ENCODE measurements at regions not wholly inside any gene's neighbourhood (a gene's known extent, or its start where the extent isn't known, plus 50 kb on each side); places are given as distances from the start of the nearest gene placed in this dataset.
"Not testable (repeated sequence)": the region's sequence is repeated elsewhere in the genome, so short reads cannot be mapped to it uniquely, and the experiment has no call there.

DNA sequence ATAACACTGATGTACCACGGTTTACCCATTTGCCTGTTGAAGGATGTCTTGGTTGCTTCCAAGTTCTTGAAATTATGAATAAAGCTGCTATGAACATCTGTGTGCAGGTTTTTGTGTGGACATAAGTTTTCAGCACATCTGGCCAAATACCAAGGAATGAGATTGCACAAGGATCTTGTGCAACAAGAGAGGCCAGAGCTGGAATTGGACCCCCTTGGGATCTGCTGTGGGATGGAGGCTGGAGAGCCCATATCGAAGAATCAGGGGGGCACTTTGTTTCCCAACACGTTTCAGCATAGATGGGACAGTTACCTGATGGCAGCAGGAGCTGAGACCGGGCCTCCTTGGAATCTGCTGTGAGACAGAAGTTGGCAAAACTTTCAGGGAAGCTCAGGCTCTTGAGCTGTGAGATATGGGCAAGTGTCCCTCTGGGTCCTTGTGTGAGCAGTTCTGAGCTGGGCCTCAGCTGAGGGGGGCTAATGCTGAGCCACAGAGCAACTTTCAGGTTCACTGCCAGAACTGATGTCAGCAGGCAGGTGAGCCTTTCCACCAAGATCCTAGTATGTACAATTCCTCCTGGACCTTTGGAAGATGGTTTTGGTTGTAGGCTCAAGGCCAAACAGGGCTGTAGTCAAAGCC is 115.2 kb upstream of the RAB18 start:
- no peak for DNase-seq

DNA sequence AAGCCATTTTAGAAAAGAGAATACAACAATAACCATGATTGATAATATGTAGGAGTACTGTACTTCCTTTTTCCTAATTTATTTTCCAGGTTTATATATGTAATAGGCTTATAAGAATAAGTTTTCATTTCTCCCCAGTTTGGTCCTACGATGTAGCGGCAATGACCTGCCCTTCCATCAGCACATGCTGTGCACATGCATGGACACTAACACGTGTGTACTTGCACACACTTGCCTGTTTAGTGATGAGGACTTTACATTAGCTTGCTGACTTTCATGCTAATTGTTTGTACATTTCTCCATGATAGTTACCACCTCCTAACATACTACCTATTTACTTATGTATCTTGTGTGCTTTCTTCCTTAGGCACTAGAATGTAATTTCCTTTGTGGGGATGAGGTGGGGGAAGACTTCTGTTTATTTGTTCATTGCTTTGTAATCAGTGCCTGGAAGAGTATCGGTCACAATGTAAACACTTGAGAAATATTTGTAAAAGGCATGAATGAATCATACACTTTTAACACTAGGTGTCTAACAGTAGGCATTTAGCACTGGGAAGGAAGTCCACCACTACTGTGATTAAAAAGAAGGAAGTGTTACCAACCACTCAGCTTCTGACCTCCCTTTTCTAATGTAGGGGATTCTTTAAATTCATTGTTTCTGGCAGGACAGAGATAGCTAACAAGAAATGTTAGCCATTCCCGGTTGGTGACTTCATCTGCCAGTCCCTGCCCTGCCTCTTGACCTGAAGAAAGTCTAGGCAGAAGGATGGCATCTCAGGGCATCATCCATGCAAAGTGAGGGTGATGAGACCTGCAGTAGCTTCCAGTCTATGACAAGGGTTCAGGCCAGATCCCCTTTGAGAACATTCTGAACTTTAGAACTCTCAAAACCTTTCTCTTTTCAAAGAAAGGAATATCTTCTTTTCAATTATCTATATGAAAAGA is 120.2 kb upstream of the RAB18 start:
- DNase-seq: no peak

- no peak for DNase-seq
Observed at GRCh38 chr10:27382176-27382575, 121.9 kb upstream of the RAB18 start.

DNA sequence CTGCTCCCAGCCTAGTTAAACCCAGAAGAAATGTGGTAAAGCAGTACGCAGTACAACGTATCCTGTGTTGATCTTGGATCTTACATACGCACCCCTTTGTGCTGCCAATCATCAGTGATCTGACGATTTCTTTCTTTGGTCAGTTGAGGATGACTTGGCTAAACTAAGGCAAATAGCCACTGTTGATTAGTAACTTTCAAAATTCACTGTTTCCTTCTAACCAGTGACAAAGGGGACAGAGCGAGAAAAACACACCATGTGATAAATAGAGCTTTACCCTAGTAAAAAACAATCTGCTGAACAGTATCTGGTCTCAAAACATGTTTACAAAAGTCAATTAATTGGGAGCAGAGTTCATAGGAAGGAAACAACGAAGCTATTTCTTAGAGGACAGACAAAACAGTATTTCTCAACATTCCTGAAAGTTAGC is 123.2 kb upstream of the RAB18 start:
- DNase-seq: no peak

DNA sequence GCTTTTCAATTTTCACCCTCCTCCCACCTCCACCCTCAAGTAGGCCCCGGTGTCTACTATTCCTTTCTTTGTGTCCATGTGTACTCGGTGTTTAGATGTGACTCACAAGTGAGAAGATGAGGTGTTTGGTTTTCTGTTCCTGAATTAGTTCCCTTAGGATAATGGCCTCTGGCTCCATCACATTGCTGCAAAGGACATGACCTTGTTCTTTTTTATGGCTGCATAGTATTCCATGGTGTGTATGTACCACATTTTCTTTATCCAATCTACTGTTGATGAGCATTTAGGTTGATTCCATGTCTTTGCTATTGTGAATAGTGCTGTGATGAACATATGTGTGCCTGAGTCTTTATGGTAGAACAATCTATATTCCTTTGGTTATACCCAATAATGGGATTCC is 125.1 kb upstream of the RAB18 start:
- DNase-seq: not testable (repeated sequence)

GRCh38 chr10:27373566-27374160 is 130.4 kb upstream of the RAB18 start:
- no peak for DNase-seq

DNA sequence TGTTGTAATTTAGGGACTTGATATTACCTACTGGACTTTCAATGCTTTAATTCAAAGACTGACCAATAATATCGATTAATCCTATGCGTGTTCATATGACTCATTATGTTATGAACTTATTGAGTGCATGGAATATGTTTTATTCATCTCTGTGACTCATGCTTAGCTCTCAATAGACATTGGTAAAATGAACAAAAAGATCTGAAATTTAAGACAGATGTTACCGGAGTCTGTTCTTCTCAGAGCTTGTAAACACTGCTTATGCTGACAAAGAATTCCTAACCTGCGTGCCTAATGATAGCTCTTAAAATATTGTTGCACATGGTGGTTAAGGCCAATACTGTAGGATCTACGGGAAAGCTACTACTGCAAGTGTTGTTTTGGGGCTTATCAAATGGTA is 131.5 kb upstream of the ACBD5 start:
- DNase-seq: peak in 1 of 51 donors; percentile 17

- not testable (repeated sequence) for DNase-seq
Observed at GRCh38 chr10:27371375-27371774, 130.8 kb upstream of the ACBD5 start.

DNA sequence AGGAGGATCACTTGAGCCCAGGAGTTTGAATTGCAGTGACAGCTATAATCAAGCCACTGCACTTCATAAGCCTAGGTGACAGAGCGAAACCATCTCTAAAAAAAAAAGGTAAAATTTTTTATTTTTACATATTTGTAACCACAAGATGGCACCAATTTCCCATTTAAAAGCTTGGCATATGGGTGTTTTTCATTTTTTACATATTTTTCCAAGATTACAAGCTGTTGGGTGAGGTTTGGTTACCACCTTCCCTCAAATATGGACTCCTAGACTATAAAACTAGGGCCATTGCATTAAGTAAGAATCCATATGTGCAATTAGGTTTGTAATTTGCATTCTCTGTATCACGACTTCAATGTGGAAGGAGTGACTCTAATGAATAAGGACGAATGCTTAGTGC is 129.3 kb upstream of the ACBD5 start:
- DNase-seq: peak in 1 of 51 donors; percentile 43

DNA sequence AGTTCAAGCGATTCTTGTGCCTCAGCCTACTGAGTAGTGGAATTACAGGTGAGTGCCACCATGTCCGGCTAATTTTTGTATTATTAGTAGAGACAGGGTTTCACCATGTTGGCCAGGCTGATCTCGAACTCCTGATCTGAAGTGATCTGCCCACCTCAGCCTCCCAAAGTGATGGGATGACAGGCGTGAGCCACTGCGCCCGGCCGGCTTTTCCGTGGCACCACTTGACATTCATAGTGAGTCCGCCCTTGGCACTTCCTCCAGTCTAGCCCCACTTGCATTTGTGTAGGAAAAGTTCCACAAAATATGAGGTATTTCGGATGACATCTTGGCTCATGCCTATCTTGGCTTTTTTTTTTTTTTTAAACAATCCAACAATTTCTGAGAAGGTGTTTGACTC is 128.1 kb upstream of the ACBD5 start:
- DNase-seq: no peak

DNA sequence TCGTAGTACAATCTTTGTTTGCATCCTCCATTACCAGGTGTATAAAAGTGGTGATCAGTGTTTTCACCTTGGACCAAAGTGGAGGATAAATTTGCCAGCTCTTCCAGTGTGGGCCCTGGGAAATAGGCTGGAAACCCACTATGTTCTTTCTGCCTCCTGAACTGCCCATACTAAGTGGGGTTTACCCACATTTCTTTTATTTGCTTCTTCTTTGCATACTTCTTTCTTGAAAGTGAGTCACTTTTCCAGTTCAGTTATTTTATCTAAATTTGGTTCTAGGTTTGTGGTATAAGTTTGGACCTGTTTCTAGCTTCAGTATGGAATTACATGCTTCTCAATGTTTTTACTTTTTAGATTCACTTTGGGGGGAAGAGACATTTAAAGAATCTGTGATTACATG is 126.2 kb upstream of the ACBD5 start:
- DNase-seq: no peak

DNA sequence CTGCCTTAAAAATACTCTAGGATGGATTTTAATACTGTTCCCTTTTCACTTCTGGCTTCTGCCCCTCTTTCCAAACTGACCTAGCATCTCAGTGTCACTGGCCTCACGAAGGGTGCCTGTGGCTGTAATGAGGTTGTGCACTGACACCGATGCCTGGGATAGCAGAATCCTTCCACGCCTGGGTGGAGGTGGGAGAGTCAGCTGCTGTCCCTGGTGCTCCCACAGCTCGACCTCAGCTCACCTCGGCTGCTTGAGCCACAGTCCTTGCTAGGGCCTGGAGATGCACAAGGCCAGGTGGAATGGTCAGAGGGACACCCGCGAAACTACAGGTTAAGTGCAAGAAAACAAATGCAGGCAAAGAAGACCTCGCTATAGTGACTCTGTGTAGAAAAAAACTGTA is 123.4 kb upstream of the ACBD5 start:
- DNase-seq: no peak

DNA sequence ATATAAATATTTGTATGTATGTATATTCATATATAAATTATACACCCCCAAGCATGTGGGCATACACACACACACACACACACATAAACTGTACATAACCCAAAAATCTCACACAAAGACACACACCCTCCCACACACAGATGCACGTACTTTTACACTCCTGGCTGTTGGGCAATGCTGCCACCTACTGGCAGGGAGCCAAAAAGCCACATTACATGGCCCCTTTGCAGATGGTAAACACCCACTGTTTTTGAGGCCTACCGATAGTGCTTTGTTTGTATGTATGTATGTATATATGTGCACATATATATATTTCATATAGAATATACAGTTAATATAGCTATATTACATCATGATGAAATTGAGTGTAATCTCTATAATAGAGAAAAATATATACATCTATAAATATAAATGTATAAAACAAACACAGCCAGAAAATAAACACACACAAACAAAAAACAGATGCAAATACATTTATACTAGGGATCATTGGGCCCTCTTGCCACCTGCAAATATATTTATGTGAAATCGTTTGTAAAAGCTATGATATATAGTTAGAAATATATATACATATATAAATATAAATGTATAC is 120.1 kb upstream of the ACBD5 start:
- peak in 40 of 51 donors; percentile 3 to 83 (median 50) for DNase-seq

- DNase-seq: no peak
Observed at GRCh38 chr10:27359792-27360355, 119.3 kb upstream of the ACBD5 start.

DNA sequence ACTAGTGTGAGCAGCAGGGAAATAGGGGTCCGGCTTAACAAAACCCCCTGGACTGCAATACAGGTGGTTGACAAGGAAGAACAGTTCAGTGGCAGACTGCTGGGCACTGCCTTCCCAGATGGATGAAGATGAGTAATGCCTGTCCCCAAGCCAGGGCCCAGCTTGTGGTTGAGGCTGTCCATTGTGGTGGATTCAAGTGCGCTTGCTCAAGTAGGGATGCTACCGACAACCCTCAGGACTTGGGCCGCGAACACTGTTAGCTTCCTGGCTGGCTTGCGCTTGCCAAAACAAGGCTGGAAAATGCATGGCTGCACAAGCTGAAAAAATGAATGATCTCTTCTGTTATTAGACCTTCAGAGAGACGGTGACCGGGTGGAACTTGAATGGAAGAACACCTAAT is 116.1 kb upstream of the ACBD5 start:
- no peak for DNase-seq

DNA sequence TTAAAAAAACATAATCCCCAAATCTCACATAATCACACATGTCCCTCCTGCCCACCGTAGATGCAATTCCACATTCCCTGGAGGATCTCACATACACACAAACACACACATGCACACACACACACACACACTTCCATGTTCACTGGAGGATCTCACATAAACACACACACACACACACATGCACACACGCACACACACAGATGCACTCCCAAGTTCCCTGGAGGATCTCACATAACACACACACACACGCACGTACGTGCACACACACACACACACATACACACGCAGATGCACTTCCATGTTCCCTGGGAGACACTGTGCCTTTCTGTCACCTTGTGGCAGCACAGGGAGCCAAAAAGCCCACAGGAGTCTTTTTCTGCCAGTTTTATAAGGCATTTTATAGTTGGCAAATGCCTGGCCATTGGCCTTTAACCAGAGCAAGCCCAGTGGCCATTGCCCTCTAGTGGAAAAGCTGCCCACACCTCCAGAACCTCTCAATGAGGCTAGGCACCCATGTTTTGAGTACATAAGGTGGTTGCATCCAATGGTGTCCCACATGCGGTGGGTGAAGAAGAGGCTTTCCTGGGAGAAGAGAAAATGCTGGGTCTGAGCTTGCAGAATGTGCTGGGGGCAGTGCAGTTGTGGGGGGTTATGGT is 115.4 kb upstream of the ACBD5 start:
- no peak for DNase-seq

DNA sequence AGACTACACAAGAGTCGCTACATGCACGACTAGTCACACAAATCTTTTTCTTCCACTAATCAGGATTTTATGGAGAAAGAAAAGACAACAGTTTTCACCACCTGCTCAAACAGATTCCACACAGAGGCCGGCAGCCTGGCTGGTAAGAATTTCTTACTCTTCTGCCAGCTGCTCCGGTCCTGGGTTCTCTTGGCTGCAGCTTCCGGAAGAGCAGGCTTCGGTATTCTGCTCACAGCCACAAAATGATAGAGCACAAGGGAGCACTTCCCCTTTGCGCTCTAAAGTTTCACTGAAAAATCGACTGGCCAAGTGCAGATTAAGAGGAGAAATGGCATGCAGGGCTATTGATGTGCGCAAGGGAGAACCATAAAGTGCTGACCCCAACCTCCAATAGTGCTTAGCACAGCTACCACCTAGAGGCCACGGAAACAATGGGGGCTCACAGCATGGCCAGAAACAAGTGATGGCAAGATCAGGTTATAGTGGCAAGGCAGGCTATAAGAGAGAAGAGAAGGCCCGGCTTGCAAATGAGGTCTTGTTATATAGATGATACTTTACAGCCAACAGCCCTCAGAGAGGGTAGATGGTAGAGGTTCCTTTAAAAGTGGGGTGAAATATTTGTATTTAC is 114.2 kb upstream of the ACBD5 start:
- DNase-seq: peak in 6 of 51 donors; percentile 2 to 27 (median 12)

DNA sequence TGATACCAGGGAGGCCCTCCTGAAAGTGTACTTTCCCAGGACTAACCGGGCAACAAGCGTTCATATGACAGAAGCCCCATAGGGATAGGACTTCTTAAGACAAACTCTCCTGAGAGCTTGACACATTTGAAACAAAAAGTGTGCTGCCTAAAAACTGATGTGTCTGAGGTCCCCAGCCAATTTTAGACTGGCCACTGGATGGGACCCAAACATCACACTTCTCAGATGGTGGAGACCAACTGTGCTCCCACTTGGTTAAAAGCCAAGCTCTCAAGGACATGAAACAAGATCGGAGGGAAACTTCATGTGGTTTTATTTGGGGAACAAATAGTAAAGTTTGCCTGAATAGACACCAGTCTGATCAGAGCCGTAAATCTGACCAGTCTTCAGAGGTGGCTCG is 113.5 kb upstream of the ACBD5 start:
- DNase-seq: not testable (repeated sequence)

DNA sequence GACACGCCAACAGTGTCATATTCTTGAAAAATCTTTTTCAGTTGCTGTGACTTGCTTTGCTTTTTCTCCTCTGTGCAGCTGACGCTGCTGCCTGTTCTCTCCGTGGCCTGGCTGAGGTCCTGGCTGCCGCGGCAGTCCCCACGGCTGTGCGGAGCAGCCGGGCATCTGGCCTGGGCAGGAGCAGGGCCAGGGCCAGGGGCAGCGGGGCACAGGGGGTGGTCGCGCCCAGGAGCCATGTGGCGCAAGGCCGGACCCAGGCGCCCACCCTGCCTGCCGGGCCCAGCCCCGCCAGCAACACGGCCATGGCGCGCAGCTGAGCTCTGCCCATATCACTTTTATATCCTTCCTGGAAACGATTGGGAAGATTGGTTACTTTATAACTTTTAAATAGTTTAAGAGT is 109.4 kb upstream of the ACBD5 start:
- DNase-seq: no peak

GRCh38 chr10:27347827-27348207 is 107.2 kb upstream of the ACBD5 start:
- DNase-seq: not testable (repeated sequence)

DNA sequence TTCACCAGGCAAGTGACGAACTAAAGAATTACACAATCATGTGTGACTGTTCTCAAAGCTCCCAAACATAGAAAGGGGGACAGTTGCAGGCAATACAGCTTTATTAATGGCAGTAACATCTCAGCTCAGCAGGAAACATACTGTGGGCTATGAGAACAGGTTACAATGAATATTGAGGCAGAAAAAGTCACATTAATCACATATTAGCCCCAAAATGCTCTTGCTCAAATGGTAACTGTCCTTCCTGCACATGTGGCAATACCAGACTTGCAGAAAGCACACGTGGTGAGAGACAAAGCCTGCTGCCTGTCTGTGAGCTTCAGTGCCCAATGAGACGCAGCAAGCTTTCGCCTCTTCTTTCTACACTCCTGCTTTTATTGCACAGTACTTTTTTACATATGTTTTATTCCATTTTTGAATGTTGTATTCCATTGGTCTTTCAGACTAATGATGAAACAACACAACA is 104.9 kb upstream of the ACBD5 start:
- DNase-seq: no peak
